D721Med (cell line): ENCODE measurements at regions not wholly inside any gene's neighbourhood (a gene's known extent, or its start where the extent isn't known, plus 50 kb on each side); places are given as distances from the start of the nearest gene placed in this dataset.

ENCODE experiments used
- DNase-seq: peaks from one replicate; pipeline ENCODE4 v3.0.0; 2011; ENCODE audit warnings: low spot score; ENCODE audit not compliant: insufficient read length
- FAIRE-seq: peaks from 2 replicates; lab custom pipeline; 2011; peaks lifted over from hg19 to GRCh38; lab: Jason Lieb, UNC
- CTCF ChIP-seq: IDR thresholded peaks from 2 replicates; pipeline ENCODE4 v1.5.1; 2012; ENCODE audit warnings: mild to moderate bottlenecking, control low read depth; ENCODE audit not compliant: insufficient read depth; ENCODE audit errors: missing control alignments

DNA sequence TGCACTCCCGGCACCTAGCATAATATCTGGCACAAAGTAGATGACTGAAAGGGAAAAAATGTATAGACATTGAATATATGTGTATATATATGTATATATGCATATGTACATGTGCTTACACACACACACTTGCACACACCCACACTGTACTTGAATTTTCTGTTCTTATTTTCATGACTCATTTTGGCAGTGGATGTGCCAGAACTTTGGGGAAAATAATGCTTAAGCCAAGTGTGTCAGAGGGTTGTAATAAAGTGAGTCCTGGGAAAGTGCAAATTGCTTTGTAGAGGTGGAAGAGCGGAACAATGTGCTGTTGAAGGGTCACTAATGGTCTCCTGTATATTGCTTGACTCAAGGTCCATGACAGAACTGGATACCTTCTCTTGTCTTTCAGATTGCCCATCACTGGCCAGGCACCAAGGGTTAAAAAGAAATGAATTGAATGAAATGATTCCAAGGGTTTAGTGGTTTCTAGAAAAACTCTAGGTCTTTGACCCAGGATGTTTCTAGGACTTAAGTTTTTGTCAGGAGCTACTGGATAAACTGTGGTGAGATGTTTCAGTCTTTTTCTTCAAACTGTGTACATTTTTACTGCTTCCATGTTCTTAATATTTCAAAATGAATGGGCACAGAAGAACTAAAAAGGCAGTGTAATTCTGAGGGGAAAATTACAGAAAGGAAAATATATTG lies 129.9 kb upstream of the MOCS2 start:
- FAIRE-seq (no peak), DNase-seq (no peak)
- no peak for TF ChIP-seq CTCF

DNA sequence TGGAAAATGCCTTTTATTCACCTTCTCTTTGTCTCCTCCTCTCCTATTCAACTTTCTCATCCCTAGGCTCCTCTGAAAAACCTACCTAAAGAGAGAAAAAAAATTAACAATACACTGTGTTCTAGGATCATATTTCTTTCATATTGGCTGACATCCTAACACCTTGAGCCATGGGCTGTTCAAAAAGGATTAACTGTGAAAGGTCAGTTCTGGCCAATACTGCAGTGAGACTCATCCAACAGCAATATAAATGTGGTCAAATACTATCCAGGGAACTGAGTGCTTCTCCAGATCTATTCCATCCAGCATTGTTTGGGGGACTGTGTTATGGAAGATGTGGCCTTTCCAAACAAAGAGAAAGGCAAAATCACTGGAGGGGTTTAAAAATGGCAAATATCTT lies 131.1 kb upstream of the MOCS2 start:
- FAIRE-seq, result no peak
- no peak for TF ChIP-seq CTCF
- no peak for DNase-seq

GRCh38 chr5:53241572-53241971 lies 132.0 kb upstream of the MOCS2 start:
- TF ChIP-seq CTCF, result no peak
- no peak for FAIRE-seq
- DNase-seq, result no peak

- no peak for FAIRE-seq
Observed at GRCh38 chr5:53243403-53243802, 133.8 kb upstream of the MOCS2 start.

GRCh38 chr5:53246042-53246836 lies 136.7 kb upstream of the MOCS2 start:
- FAIRE-seq, result no peak
- TF ChIP-seq CTCF, result no peak

More at GRCh38 chr5:53243403-53243802, 133.8 kb upstream of the MOCS2 start:
- no peak for DNase-seq
- TF ChIP-seq CTCF, result no peak

GRCh38 chr5:53249529-53250200 lies 140.1 kb upstream of the MOCS2 start:
- no peak for FAIRE-seq
- no peak for TF ChIP-seq CTCF
- no peak for DNase-seq

More at GRCh38 chr5:53246042-53246836, 136.7 kb upstream of the MOCS2 start:
- DNase-seq, result no peak
